Spleen (tissue), 7 donors: ENCODE measurements at regions not wholly inside any gene's neighbourhood (a gene's known extent, or its start where the extent isn't known, plus 50 kb on each side); places are given as distances from the start of the nearest gene placed in this dataset.

Source experiments
- POLR2A ChIP-seq, 3 donors: fragments of 450-650 bp; IDR thresholded peaks; one replicate each; pipeline ENCODE4 v1.5.1; 2017; ENCODE audit warnings: antibody characterized with exemption in 3 of 3, mild to moderate bottlenecking in 1 of 3
- POLR2AphosphoS5 ChIP-seq, 3 donors: sonication (generic); formaldehyde crosslinking; IDR thresholded peaks; one replicate each; pipeline ENCODE4 v1.5.1; 2017; ENCODE audit warnings: antibody characterized with exemption in 3 of 3
- TF ChIP-seq, protein P1 (sequence below), 11 experiments: fragments of 200-600 bp in 7 of 11; fragments of 450-650 bp in 4 of 11; sonication (generic) in 4 of 11; IDR thresholded peaks in 8 of 11; conservative IDR thresholded peaks in 3 of 11; 1 replicate in 7 of 11; 2 replicates in 4 of 11; pipeline versions ENCODE4 v1.4.0 to v1.8.0; 2016 to 2021; ENCODE audit warnings: antibody characterized with exemption in 11 of 11, inconsistent platforms in 4 of 11, mild to moderate bottlenecking in 1 of 11
- donor health status: DM: no; HTN: no; CAD: no; lungs with moderate emphysema.
- donor health status: DM: no; HTN: no; CAD: no.
- donor health status: DM: no; HTN: no; CAD: no.

DNA sequence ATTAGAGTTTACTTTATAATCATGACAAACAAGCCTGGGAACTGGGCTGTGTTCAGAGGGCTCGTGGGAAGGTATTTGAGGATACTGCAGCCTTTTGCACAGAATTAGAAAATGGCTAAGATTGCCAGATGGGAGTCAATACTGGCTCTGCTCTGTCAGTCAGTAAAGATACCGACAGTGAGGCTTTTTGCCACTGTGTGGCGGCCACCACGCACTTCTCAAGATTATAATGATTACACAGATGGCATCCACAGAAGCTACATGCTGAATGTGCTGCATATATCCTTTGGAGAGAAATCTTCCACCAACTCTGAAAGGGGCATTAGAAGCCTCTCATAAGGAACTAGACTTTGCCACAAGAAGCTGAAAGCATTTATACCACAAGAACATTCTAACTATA is 213.4 kb upstream of the PTBP2 start:
- TF ChIP-seq, protein P1, sequence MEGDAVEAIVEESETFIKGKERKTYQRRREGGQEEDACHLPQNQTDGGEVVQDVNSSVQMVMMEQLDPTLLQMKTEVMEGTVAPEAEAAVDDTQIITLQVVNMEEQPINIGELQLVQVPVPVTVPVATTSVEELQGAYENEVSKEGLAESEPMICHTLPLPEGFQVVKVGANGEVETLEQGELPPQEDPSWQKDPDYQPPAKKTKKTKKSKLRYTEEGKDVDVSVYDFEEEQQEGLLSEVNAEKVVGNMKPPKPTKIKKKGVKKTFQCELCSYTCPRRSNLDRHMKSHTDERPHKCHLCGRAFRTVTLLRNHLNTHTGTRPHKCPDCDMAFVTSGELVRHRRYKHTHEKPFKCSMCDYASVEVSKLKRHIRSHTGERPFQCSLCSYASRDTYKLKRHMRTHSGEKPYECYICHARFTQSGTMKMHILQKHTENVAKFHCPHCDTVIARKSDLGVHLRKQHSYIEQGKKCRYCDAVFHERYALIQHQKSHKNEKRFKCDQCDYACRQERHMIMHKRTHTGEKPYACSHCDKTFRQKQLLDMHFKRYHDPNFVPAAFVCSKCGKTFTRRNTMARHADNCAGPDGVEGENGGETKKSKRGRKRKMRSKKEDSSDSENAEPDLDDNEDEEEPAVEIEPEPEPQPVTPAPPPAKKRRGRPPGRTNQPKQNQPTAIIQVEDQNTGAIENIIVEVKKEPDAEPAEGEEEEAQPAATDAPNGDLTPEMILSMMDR (IDR thresholded peaks at IDR 0.05 in 8 of 11, conservative IDR thresholded peaks at IDR 0.05 in 3 of 11): no peak
- TF ChIP-seq POLR2A (IDR thresholded peaks at IDR 0.05): no peak
- TF ChIP-seq POLR2AphosphoS5 (IDR thresholded peaks at IDR 0.05): no peak
